ENCODE measurements at regions not wholly inside any gene's neighbourhood (a gene's known extent, or its start where the extent isn't known, plus 50 kb on each side); places are given as distances from the start of the nearest gene placed in this dataset.

DNA sequence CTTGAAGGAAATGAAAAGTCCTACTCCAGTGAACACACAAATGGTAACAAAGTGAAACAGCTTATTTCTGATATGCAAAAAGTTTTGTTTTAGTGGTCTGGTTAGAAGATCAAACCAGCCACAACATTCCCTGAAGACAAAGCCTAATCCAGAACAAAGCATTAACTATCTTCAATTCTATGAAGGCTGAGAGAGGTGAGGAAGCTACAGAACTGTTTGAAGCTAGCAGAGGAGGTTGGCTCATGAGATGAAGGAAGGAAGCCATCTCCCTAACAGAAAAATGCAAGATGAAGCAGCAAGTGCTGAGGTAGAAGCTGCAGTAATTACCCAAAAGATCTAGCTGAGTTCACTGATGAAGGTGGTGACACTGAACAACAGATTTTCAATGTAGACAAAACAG is 168.4 kb downstream of the IGLL1 start:
- no peaks in the 10 kb centered on the region for H3K36me3 ChIP-seq (ENCODE audit: control insufficient read depth in 1 of 2, insufficient read depth in 2 of 2, low read length in 2 of 2)
- H3K9me3 ChIP-seq (ENCODE audit: insufficient read depth, low read depth, low read length) = no peaks in the 10 kb centered on the region
- H2AK5ac ChIP-seq (ENCODE audit: low read length) = no peak overlapping the region
- H3K79me1 ChIP-seq (ENCODE audit: low read length) = peaks cover 2% of the 10 kb centered on the region
- no peak overlapping the region for H4K91ac ChIP-seq (ENCODE audit: low read depth, low read length)
- no peaks in the 10 kb centered on the region for H3K27me3 ChIP-seq (ENCODE audit: insufficient read depth, low read length)
- no peak overlapping the region for H3K4ac ChIP-seq (ENCODE audit: low read depth, low read length)
- H4K12ac ChIP-seq (ENCODE audit: low read depth, low read length) = no peak overlapping the region
- no peak for DNase-seq
- no peak overlapping the region for H3K4me3 ChIP-seq (ENCODE audit: low read depth, low read length)
- H3K23ac ChIP-seq (ENCODE audit: low read length) = no peak overlapping the region
- no peak overlapping the region for H3K27ac ChIP-seq (ENCODE audit: low read depth, low read length)
- H3K9ac ChIP-seq (ENCODE audit: low read length) = no peak overlapping the region
- H3K4me2 ChIP-seq (ENCODE audit: low read length) = no peak overlapping the region
- no peak overlapping the region for H4K8ac ChIP-seq (ENCODE audit: low read depth, low read length)
- no peak overlapping the region for H3K18ac ChIP-seq (ENCODE audit: low read length)
- peaks cover 9 to 10% of the 10 kb centered on the region in 2 experiments for H3K4me1 ChIP-seq (ENCODE audit: control insufficient read depth in 1 of 2, insufficient read depth in 2 of 2, low read length in 2 of 2)
- no peak overlapping the region for H2BK12ac ChIP-seq (ENCODE audit: low read length)
- H3K79me2 ChIP-seq (ENCODE audit: control insufficient read depth, insufficient read depth, low read length, poor library complexity) = peaks cover 2% of the 10 kb centered on the region
- H2AFZ ChIP-seq (ENCODE audit: insufficient read depth, low read length, poor library complexity) = no peak overlapping the region
- no peak overlapping the region for H2BK120ac ChIP-seq (ENCODE audit: insufficient read depth, low read length, poor library complexity)
- no peak overlapping the region for H2BK5ac ChIP-seq (ENCODE audit: low read depth, low read length, poor library complexity)
- no peak overlapping the region for H3K14ac ChIP-seq (ENCODE audit: low read length)

- no peak overlapping the region for H4K12ac ChIP-seq (ENCODE audit: low read depth, low read length)
- H3K9ac ChIP-seq (ENCODE audit: low read length) = no peak overlapping the region
- no peak overlapping the region for H3K23ac ChIP-seq (ENCODE audit: low read length)
- H2BK120ac ChIP-seq (ENCODE audit: insufficient read depth, low read length, poor library complexity) = no peak overlapping the region
- no peak overlapping the region for H4K8ac ChIP-seq (ENCODE audit: low read depth, low read length)
- H3K36me3 ChIP-seq (ENCODE audit: control insufficient read depth in 1 of 2, insufficient read depth in 2 of 2, low read length in 2 of 2) = no peaks in the 10 kb centered on the region
- H3K4me1 ChIP-seq (ENCODE audit: control insufficient read depth in 1 of 2, insufficient read depth in 2 of 2, low read length in 2 of 2) = peaks cover 2% of the 10 kb centered on the region in 2 experiments
- no peak for DNase-seq
- no peak overlapping the region for H2AFZ ChIP-seq (ENCODE audit: insufficient read depth, low read length, poor library complexity)
- no peak overlapping the region for H3K4ac ChIP-seq (ENCODE audit: low read depth, low read length)
- no peaks in the 10 kb centered on the region for H3K79me2 ChIP-seq (ENCODE audit: control insufficient read depth, insufficient read depth, low read length, poor library complexity)
- H2BK5ac ChIP-seq (ENCODE audit: low read depth, low read length, poor library complexity) = no peak overlapping the region
- H3K4me2 ChIP-seq (ENCODE audit: low read length) = no peak overlapping the region
- H4K91ac ChIP-seq (ENCODE audit: low read depth, low read length) = no peak overlapping the region
- H3K4me3 ChIP-seq (ENCODE audit: low read depth, low read length) = no peak overlapping the region
- H3K14ac ChIP-seq (ENCODE audit: low read length) = no peak overlapping the region
- no peaks in the 10 kb centered on the region for H3K79me1 ChIP-seq (ENCODE audit: low read length)
- H3K27me3 ChIP-seq (ENCODE audit: insufficient read depth, low read length) = no peaks in the 10 kb centered on the region
- H2BK12ac ChIP-seq (ENCODE audit: low read length) = no peak overlapping the region
- H2AK5ac ChIP-seq (ENCODE audit: low read length) = no peak overlapping the region
- H3K18ac ChIP-seq (ENCODE audit: low read length) = no peak overlapping the region
- no peaks in the 10 kb centered on the region for H3K9me3 ChIP-seq (ENCODE audit: insufficient read depth, low read depth, low read length)
- H3K27ac ChIP-seq (ENCODE audit: low read depth, low read length) = no peak overlapping the region
- WGBS (ENCODE audit: extremely low coverage, insufficient coverage, insufficient read length) = no CpG with 5 or more reads among the region's 5 CpGs
Observed at GRCh38 chr22:23410411-23410810, 169.7 kb downstream of the IGLL1 start.

GRCh38 chr22:23409976-23410375 is 170.1 kb downstream of the IGLL1 start:
- Histone ChIP-seq H3K79me1 (ENCODE audit: low read length) (no peaks in the 10 kb centered on the region), H3K9me3 (ENCODE audit: insufficient read depth, low read depth, low read length) (no peaks in the 10 kb centered on the region), H3K27me3 (ENCODE audit: insufficient read depth, low read length) (no peaks in the 10 kb centered on the region), H3K4me2 (ENCODE audit: low read length) (no peak overlapping the region), H2BK12ac (ENCODE audit: low read length) (peak overlapping the region; percentile 58), H3K79me2 (ENCODE audit: control insufficient read depth, insufficient read depth, low read length, poor library complexity) (no peaks in the 10 kb centered on the region), H3K4me3 (ENCODE audit: low read depth, low read length) (no peak overlapping the region), H3K23ac (ENCODE audit: low read length) (no peak overlapping the region), H4K91ac (ENCODE audit: low read depth, low read length) (no peak overlapping the region), H2BK5ac (ENCODE audit: low read depth, low read length, poor library complexity) (no peak overlapping the region), H2AFZ (ENCODE audit: insufficient read depth, low read length, poor library complexity) (no peak overlapping the region), H3K18ac (ENCODE audit: low read length) (no peak overlapping the region), H2BK120ac (ENCODE audit: insufficient read depth, low read length, poor library complexity) (no peak overlapping the region), H3K4me1 (ENCODE audit: control insufficient read depth in 1 of 2, insufficient read depth in 2 of 2, low read length in 2 of 2) (peaks cover 0 to under 1% of the 10 kb centered on the region in 2 experiments), H3K14ac (ENCODE audit: low read length) (no peak overlapping the region), H3K27ac (ENCODE audit: low read depth, low read length) (no peak overlapping the region), H3K4ac (ENCODE audit: low read depth, low read length) (no peak overlapping the region), H4K8ac (ENCODE audit: low read depth, low read length) (no peak overlapping the region), H4K12ac (ENCODE audit: low read depth, low read length) (no peak overlapping the region), H2AK5ac (ENCODE audit: low read length) (no peak overlapping the region), H3K36me3 (ENCODE audit: control insufficient read depth in 1 of 2, insufficient read depth in 2 of 2, low read length in 2 of 2) (no peaks in the 10 kb centered on the region), H3K9ac (ENCODE audit: low read length) (no peak overlapping the region)
- WGBS (ENCODE audit: extremely low coverage, insufficient coverage, insufficient read length) = no CpG with 5 or more reads among the region's 8 CpGs
- no peak for DNase-seq

GRCh38 chr22:23408321-23408720 is 171.8 kb downstream of the IGLL1 start:
- Histone ChIP-seq H3K4ac (ENCODE audit: low read depth, low read length) (no peak overlapping the region), H3K23ac (ENCODE audit: low read length) (no peak overlapping the region), H4K91ac (ENCODE audit: low read depth, low read length) (no peak overlapping the region), H3K79me2 (ENCODE audit: control insufficient read depth, insufficient read depth, low read length, poor library complexity) (no peaks in the 10 kb centered on the region), H2AK5ac (ENCODE audit: low read length) (no peak overlapping the region), H3K4me1 (ENCODE audit: control insufficient read depth in 1 of 2, insufficient read depth in 2 of 2, low read length in 2 of 2) (peaks cover 0 to 3% of the 10 kb centered on the region in 2 experiments), H3K9ac (ENCODE audit: low read length) (no peak overlapping the region), H3K14ac (ENCODE audit: low read length) (no peak overlapping the region), H3K27ac (ENCODE audit: low read depth, low read length) (no peak overlapping the region), H2AFZ (ENCODE audit: insufficient read depth, low read length, poor library complexity) (no peak overlapping the region), H4K8ac (ENCODE audit: low read depth, low read length) (no peak overlapping the region), H3K4me2 (ENCODE audit: low read length) (no peak overlapping the region), H3K36me3 (ENCODE audit: control insufficient read depth in 1 of 2, insufficient read depth in 2 of 2, low read length in 2 of 2) (no peaks in the 10 kb centered on the region), H3K79me1 (ENCODE audit: low read length) (no peaks in the 10 kb centered on the region), H3K18ac (ENCODE audit: low read length) (no peak overlapping the region), H3K9me3 (ENCODE audit: insufficient read depth, low read depth, low read length) (peaks cover 4% of the 10 kb centered on the region), H2BK120ac (ENCODE audit: insufficient read depth, low read length, poor library complexity) (no peak overlapping the region), H2BK12ac (ENCODE audit: low read length) (no peak overlapping the region), H2BK5ac (ENCODE audit: low read depth, low read length, poor library complexity) (no peak overlapping the region), H3K4me3 (ENCODE audit: low read depth, low read length) (no peak overlapping the region), H4K12ac (ENCODE audit: low read depth, low read length) (no peak overlapping the region), H3K27me3 (ENCODE audit: insufficient read depth, low read length) (no peaks in the 10 kb centered on the region)
- peak in 1 of 2 donors; percentile 56 for DNase-seq
- WGBS (ENCODE audit: extremely low coverage, insufficient coverage, insufficient read length) = no CpG with 5 or more reads among the region's 2 CpGs
